ENCODE measurements at regions not wholly inside any gene's neighbourhood (a gene's known extent, or its start where the extent isn't known, plus 50 kb on each side); places are given as distances from the start of the nearest gene placed in this dataset.
"Not testable (repeated sequence)": the region's sequence is repeated elsewhere in the genome, so short reads cannot be mapped to it uniquely, and the experiment has no call there.

GRCh38 chr7:149963985-149964384 is 90.2 kb downstream of the ATP6V0E2 start:
- in situ Hi-C loops (cut with MboI; ENCODE audit: low pct_ligation_motif_present in 1 of 4, low pct_unique_long_range_greater_than_20kb in 1 of 4, low sequenced_read_pairs in 3 of 4): not testable (repeated sequence)

GRCh38 chr7:149966444-149966843 is 92.7 kb downstream of the ATP6V0E2 start:
- WGBS, 2 donors (ENCODE audit: low coverage in 1 of 2): 83 to 90% methylated on average over 2 of the region's 2 CpGs
- H3K36me3 ChIP-seq; DNase-seq; in situ Hi-C loops (cut with MboI; ENCODE audit: low pct_ligation_motif_present in 1 of 4, low pct_unique_long_range_greater_than_20kb in 1 of 4, low sequenced_read_pairs in 3 of 4); H3K4me3 ChIP-seq; intact Hi-C loops (cut with DNase I; ENCODE audit: low total_unique reads); H3K27me3 ChIP-seq; H3K4me1 ChIP-seq; H3K9me3 ChIP-seq; H3K27ac ChIP-seq: not testable (repeated sequence)

More at GRCh38 chr7:149963985-149964384, 90.2 kb downstream of the ATP6V0E2 start:
- 80 to 100% methylated on average over 4 to 5 of the region's 5 CpGs for WGBS, 2 donors (ENCODE audit: low coverage in 1 of 2)
- H3K9me3 ChIP-seq; H3K27me3 ChIP-seq; intact Hi-C loops (cut with DNase I; ENCODE audit: low total_unique reads); H3K27ac ChIP-seq; H3K4me1 ChIP-seq; H3K4me3 ChIP-seq; H3K36me3 ChIP-seq; DNase-seq: not testable (repeated sequence)

DNA sequence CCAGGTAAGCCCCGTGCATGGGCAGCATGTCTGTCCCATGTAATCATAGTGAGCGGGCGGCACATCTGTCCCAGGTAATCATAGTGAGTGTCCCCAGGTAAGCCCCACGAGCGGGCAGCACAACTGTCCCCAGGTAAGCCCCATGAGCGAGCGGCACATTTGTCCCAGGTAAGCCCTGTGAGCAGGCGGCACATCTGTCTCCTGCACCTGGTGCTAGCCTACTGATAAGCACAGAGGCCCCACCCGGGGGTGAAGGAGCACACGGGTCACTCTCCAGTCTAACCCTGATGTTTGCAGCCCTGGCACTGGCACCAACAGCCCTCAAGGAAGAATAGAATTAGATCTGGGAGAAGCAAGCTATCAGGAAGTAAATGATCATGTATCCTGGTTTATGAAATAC is 99.2 kb downstream of the ATP6V0E2 start:
- 64% methylated on average over 6 of the region's 10 CpGs; no CpG with 5 or more reads in 1 of the 2 donors for WGBS, 2 donors (ENCODE audit: low coverage in 1 of 2)
- H3K4me1 ChIP-seq; H3K27ac ChIP-seq; H3K4me3 ChIP-seq; in situ Hi-C loops (cut with MboI; ENCODE audit: low pct_ligation_motif_present in 1 of 4, low pct_unique_long_range_greater_than_20kb in 1 of 4, low sequenced_read_pairs in 3 of 4); H3K36me3 ChIP-seq; H3K27me3 ChIP-seq; intact Hi-C loops (cut with DNase I; ENCODE audit: low total_unique reads); H3K9me3 ChIP-seq: not testable (repeated sequence)
- peak; percentile 13 for DNase-seq

- H3K9me3 ChIP-seq; H3K36me3 ChIP-seq; intact Hi-C loops (cut with DNase I; ENCODE audit: low total_unique reads); H3K27ac ChIP-seq; H3K27me3 ChIP-seq; H3K4me3 ChIP-seq; DNase-seq; in situ Hi-C loops (cut with MboI; ENCODE audit: low pct_ligation_motif_present in 1 of 4, low pct_unique_long_range_greater_than_20kb in 1 of 4, low sequenced_read_pairs in 3 of 4); H3K4me1 ChIP-seq: not testable (repeated sequence)
- 72% methylated on average over 6 of the region's 11 CpGs; no CpG with 5 or more reads in 1 of the 2 donors for WGBS, 2 donors (ENCODE audit: low coverage in 1 of 2)
Observed at GRCh38 chr7:149973681-149974080, 99.9 kb downstream of the ATP6V0E2 start.

- intact Hi-C loops (cut with DNase I; ENCODE audit: low total_unique reads); in situ Hi-C loops (cut with MboI; ENCODE audit: low pct_ligation_motif_present in 1 of 4, low pct_unique_long_range_greater_than_20kb in 1 of 4, low sequenced_read_pairs in 3 of 4): not testable (repeated sequence)
Observed at GRCh38 chr7:149975608-149976007, 101.8 kb downstream of the ATP6V0E2 start.

GRCh38 chr7:149978537-149978936 is 104.8 kb downstream of the ATP6V0E2 start:
- H3K4me1 ChIP-seq; DNase-seq; H3K9me3 ChIP-seq; intact Hi-C loops (cut with DNase I; ENCODE audit: low total_unique reads); H3K36me3 ChIP-seq; in situ Hi-C loops (cut with MboI; ENCODE audit: low pct_ligation_motif_present in 1 of 4, low pct_unique_long_range_greater_than_20kb in 1 of 4, low sequenced_read_pairs in 3 of 4); H3K27me3 ChIP-seq; H3K27ac ChIP-seq; H3K4me3 ChIP-seq: not testable (repeated sequence)
- WGBS, 2 donors (ENCODE audit: low coverage in 1 of 2): 64% methylated on average over 3 of the region's 3 CpGs; no CpG with 5 or more reads in 1 of the 2 donors

More at GRCh38 chr7:149975608-149976007, 101.8 kb downstream of the ATP6V0E2 start:
- WGBS, 2 donors (ENCODE audit: low coverage in 1 of 2): 46% methylated on average over 4 of the region's 4 CpGs; no CpG with 5 or more reads in 1 of the 2 donors
- not testable (repeated sequence) for DNase-seq, H3K36me3 ChIP-seq, H3K27ac ChIP-seq, H3K27me3 ChIP-seq, H3K9me3 ChIP-seq, H3K4me1 ChIP-seq, H3K4me3 ChIP-seq

- intact Hi-C loops (cut with DNase I; ENCODE audit: low total_unique reads); in situ Hi-C loops (cut with MboI; ENCODE audit: low pct_ligation_motif_present in 1 of 4, low pct_unique_long_range_greater_than_20kb in 1 of 4, low sequenced_read_pairs in 3 of 4); DNase-seq: not testable (repeated sequence)
Observed at GRCh38 chr7:149978944-149979343, 105.2 kb downstream of the ATP6V0E2 start.

GRCh38 chr7:149982537-149983112 is 108.9 kb downstream of the ATP6V0E2 start:
- H3K27me3 ChIP-seq; H3K36me3 ChIP-seq; H3K9me3 ChIP-seq; H3K4me1 ChIP-seq; intact Hi-C loops (cut with DNase I; ENCODE audit: low total_unique reads); in situ Hi-C loops (cut with MboI; ENCODE audit: low pct_ligation_motif_present in 1 of 4, low pct_unique_long_range_greater_than_20kb in 1 of 4, low sequenced_read_pairs in 3 of 4); H3K27ac ChIP-seq; H3K4me3 ChIP-seq; DNase-seq: not testable (repeated sequence)
- WGBS, 2 donors (ENCODE audit: low coverage in 1 of 2): 56 to 87% methylated on average over 3 to 4 of the region's 4 CpGs

More at GRCh38 chr7:149978944-149979343, 105.2 kb downstream of the ATP6V0E2 start:
- WGBS, 2 donors (ENCODE audit: low coverage in 1 of 2): 71 to 82% methylated on average over 7 to 10 of the region's 10 CpGs
- H3K4me1 ChIP-seq, H3K9me3 ChIP-seq, H3K4me3 ChIP-seq, H3K27ac ChIP-seq, H3K27me3 ChIP-seq, H3K36me3 ChIP-seq: not testable (repeated sequence)

- no CpG with 5 or more reads among the region's 3 CpGs for WGBS, 2 donors (ENCODE audit: low coverage in 1 of 2)
- H3K4me1 ChIP-seq; H3K27me3 ChIP-seq; H3K36me3 ChIP-seq; in situ Hi-C loops (cut with MboI; ENCODE audit: low pct_ligation_motif_present in 1 of 4, low pct_unique_long_range_greater_than_20kb in 1 of 4, low sequenced_read_pairs in 3 of 4); H3K27ac ChIP-seq; H3K4me3 ChIP-seq; H3K9me3 ChIP-seq; DNase-seq; intact Hi-C loops (cut with DNase I; ENCODE audit: low total_unique reads): not testable (repeated sequence)
Observed at GRCh38 chr7:149986866-149987265, 113.1 kb downstream of the ATP6V0E2 start.

DNA sequence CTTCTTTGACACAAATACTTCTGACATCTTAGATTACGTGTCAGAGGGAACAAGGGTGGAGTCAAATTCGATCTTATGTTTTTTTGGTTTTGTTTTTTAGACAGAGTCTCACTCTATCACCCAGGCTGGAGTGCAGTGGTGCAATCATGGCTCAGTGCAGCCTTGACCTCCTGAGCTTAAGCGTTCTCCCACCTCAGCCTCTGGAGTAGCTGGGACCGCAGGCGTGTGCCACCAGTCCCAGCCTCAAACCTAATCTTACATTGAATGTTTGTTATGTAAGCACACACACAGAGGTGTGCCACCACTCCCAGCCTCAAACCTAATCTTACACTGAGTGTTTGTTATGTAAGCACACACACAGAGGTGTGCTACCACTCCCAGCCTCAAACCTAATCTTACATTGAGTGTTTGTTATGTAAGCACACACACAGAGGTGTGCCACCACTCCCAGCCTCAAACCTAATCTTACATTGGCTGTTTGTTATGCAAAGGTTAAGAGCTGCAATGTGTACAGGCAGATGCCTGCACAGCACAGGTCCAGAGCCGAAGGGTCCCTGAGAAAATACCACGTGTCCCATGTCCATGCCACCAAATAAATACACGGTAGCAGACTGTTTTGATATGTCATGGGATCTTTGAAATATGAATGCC is 118.0 kb downstream of the ATP6V0E2 start:
- H3K36me3 ChIP-seq; H3K9me3 ChIP-seq; H3K4me3 ChIP-seq; in situ Hi-C loops (cut with MboI; ENCODE audit: low pct_ligation_motif_present in 1 of 4, low pct_unique_long_range_greater_than_20kb in 1 of 4, low sequenced_read_pairs in 3 of 4); H3K27ac ChIP-seq; DNase-seq; H3K4me1 ChIP-seq; H3K27me3 ChIP-seq; intact Hi-C loops (cut with DNase I; ENCODE audit: low total_unique reads): not testable (repeated sequence)
- 88 to 92% methylated on average over 4 to 8 of the region's 8 CpGs for WGBS, 2 donors (ENCODE audit: low coverage in 1 of 2)

GRCh38 chr7:149992366-149992765 is 118.6 kb downstream of the ATP6V0E2 start:
- WGBS, 2 donors (ENCODE audit: low coverage in 1 of 2): 63 to 92% methylated on average over 2 to 11 of the region's 11 CpGs
- H3K27ac ChIP-seq; in situ Hi-C loops (cut with MboI; ENCODE audit: low pct_ligation_motif_present in 1 of 4, low pct_unique_long_range_greater_than_20kb in 1 of 4, low sequenced_read_pairs in 3 of 4): not testable (repeated sequence)

More at GRCh38 chr7:149992366-149992765, 118.6 kb downstream of the ATP6V0E2 start:
- H3K9me3 ChIP-seq; H3K4me3 ChIP-seq; H3K36me3 ChIP-seq; DNase-seq; intact Hi-C loops (cut with DNase I; ENCODE audit: low total_unique reads); H3K27me3 ChIP-seq; H3K4me1 ChIP-seq: not testable (repeated sequence)
